ENCODE measurements at regions not wholly inside any gene's neighbourhood (a gene's known extent, or its start where the extent isn't known, plus 50 kb on each side); places are given as distances from the start of the nearest gene placed in this dataset.
A peak's percentile ranks its signal among the peaks of the same experiment; 100 is the strongest.
"Not testable (repeated sequence)": the region's sequence is repeated elsewhere in the genome, so short reads cannot be mapped to it uniquely, and the experiment has no call there.

DNA sequence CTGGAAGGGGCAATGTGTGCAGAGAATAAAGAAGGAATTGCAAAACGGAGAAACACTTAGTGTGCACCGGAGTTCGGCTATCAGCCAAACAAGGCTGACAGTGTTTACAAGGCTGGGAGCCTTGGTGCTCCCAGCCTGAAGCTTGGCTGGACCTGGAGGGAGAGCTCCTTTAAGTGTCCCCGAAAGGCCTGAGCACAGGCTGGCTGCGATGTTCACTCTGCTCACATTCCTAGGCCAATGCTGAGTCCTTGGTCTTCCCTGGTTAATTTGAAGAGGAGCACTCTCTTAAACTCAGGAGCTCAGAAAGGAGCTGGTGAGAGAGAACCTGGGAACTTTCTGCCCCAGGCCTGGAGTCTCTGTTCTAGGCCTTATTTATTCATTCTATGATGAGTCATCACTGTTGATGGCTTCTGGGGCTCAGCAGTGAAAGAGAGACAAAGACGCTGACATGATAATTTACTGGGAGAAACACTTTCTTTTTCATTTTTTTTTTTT, 88.6 kb upstream of the MYO10 start:
- Histone ChIP-seq H3K36me3 (replicated peaks) (no peaks in the 10 kb centered on the region), H3K4me3 (ENCODE audit: low read depth, low read length) (no peak overlapping the region), H3K27me3 (replicated peaks) (no peaks in the 10 kb centered on the region), H3K27ac (peak overlapping the region; percentile 55)
- peak; percentile 41 for DNase-seq
- TF ChIP-seq, protein P1, sequence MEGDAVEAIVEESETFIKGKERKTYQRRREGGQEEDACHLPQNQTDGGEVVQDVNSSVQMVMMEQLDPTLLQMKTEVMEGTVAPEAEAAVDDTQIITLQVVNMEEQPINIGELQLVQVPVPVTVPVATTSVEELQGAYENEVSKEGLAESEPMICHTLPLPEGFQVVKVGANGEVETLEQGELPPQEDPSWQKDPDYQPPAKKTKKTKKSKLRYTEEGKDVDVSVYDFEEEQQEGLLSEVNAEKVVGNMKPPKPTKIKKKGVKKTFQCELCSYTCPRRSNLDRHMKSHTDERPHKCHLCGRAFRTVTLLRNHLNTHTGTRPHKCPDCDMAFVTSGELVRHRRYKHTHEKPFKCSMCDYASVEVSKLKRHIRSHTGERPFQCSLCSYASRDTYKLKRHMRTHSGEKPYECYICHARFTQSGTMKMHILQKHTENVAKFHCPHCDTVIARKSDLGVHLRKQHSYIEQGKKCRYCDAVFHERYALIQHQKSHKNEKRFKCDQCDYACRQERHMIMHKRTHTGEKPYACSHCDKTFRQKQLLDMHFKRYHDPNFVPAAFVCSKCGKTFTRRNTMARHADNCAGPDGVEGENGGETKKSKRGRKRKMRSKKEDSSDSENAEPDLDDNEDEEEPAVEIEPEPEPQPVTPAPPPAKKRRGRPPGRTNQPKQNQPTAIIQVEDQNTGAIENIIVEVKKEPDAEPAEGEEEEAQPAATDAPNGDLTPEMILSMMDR (IDR thresholded peaks at IDR 0.05; ENCODE audit: low read depth, low read length, missing control alignments) = no peak
- in situ Hi-C loops (cut with HindIII; ENCODE audit: low pct_ligation_motif_present, low sequenced_read_pairs) = no loop called here

DNA sequence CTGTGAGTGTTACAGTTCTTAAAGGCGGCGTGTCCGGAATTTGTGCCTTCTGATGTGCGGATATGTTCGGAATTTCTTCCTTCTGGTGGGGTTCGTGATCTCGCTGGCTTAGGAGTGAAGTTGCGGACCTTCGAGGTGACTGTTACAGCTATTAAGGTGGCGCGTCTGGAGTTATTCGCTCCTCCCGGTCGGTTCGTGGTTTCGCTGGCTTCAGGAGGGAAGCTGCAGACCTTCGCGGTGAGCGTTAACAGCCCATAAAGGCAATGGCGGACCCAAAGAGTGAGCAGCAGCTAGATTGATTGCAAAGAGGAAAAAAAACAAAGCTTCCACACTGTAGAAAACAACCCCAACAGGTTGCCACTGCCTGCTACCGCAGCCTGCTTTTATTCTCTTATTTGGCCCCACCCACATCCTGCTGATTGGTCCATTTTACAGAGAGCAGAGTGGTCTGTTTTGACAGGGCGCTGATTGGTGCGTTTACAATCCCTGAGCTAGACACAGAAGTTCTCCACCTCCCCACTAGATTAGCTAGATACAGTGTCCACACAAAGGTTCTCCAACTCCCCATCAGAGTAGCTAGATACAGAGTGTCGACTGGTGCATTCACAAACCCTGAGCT, 95.7 kb upstream of the MYO10 start:
- H3K27ac ChIP-seq; DNase-seq; H3K27me3 ChIP-seq (replicated peaks); in situ Hi-C loops (cut with HindIII; ENCODE audit: low pct_ligation_motif_present, low sequenced_read_pairs); H3K4me3 ChIP-seq (ENCODE audit: low read depth, low read length); H3K36me3 ChIP-seq (replicated peaks): not testable (repeated sequence)

DNA sequence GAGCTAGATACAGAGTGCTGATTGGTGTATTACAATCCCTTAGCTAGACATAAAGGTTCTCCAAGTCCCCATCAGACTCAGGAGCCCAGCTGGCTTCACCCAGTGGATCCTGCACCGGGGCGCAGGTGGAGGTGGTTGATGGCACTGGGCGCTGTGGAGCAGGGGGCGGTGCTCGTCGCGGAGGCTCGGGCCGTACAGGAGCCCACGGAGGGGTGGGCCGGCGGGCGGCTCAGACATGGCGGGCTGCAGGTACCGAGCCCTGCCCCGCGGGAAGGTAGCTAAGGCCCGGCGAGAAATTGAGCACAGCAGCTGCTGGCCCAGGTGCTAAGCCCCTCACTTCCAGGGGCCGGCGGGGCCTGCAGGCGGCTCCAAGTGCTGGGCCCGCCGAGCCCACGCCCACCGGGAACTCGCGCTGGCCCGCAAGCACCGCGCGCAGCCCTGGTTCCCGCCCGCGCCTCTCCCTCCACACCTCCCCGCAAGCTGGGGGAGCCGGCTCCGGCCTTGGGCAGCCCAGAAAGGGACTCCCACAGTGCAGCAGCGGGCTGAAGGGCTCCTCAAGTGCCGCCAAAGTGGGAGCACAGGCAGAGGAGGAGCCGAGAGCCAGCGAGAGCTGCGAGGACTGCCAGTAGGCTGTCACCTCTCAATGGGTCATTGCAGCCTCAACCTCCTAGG, 96.4 kb upstream of the MYO10 start:
- H3K27ac ChIP-seq; in situ Hi-C loops (cut with HindIII; ENCODE audit: low pct_ligation_motif_present, low sequenced_read_pairs); H3K4me3 ChIP-seq (ENCODE audit: low read depth, low read length); H3K36me3 ChIP-seq (replicated peaks); DNase-seq; H3K27me3 ChIP-seq (replicated peaks): not testable (repeated sequence)

DNA sequence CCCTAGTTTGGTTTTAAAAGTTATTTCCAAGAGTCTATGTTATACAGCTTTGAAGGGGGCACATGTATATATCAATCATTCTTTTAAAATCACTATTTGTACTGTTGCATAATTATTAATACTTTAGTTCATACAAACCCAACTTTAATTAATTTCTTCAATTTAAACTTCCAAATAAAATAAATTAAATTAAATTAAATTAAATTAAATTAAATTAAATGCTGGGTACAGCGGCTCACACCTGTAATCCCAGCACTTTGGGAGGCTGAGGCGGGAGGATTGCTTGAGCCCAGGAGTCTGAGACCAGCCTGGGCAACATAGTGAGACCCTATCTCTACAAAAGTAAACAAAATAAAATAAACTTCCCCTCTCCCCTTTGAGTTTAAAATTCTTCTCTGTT, 98.9 kb upstream of the MYO10 start:
- H3K27ac ChIP-seq; H3K36me3 ChIP-seq (replicated peaks); H3K27me3 ChIP-seq (replicated peaks); H3K4me3 ChIP-seq (ENCODE audit: low read depth, low read length); in situ Hi-C loops (cut with HindIII; ENCODE audit: low pct_ligation_motif_present, low sequenced_read_pairs); DNase-seq: not testable (repeated sequence)

DNA sequence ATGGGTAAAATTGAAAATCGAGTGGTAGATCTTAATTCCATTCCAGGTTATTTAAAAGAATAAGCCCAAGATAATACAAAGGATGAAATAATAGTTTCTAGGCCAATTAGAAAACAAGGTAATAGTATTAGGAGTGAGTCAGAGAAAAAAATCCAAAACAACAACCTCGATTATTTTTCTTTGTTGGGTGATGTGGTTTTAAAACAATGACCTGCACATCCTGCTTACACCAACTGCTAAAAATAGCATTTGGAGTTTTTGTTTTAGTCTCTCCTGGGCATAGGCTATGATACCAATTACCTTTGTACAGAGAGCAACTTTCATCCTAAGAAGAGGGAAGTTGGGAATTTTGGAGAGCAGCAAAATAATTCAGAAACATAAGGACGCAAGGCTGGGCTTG, 101.7 kb upstream of the MYO10 start:
- TF ChIP-seq, protein P1 (IDR thresholded peaks at IDR 0.05; ENCODE audit: low read depth, low read length, missing control alignments) = no peak
- no peak overlapping the region for H3K27ac ChIP-seq
- in situ Hi-C loops (cut with HindIII; ENCODE audit: low pct_ligation_motif_present, low sequenced_read_pairs) = no loop called here
- no peak for DNase-seq
- no peaks in the 10 kb centered on the region for H3K36me3 ChIP-seq (replicated peaks)
- H3K4me3 ChIP-seq (ENCODE audit: low read depth, low read length) = no peak overlapping the region
- no peaks in the 10 kb centered on the region for H3K27me3 ChIP-seq (replicated peaks)

DNA sequence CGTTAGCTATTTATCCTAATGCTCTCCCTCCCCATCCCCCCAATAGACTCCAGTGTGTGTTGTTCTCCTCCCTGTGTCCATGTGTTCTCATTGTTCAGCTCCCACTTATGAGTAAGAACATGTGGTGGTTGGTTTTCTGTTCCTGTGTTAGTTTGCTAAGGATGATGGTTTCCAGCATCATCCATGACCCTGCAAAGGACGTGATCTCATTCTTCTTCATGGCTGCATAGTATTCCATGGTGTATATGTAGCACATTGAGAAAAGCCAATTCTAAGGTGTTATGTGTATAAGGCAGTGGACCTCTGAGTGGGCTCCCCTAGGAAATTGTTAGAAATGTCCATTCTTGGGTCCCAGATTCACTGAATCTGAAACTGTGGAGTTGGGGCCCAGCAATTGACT, 103.1 kb upstream of the MYO10 start:
- in situ Hi-C loops (cut with HindIII; ENCODE audit: low pct_ligation_motif_present, low sequenced_read_pairs) = no loop called here

DNA sequence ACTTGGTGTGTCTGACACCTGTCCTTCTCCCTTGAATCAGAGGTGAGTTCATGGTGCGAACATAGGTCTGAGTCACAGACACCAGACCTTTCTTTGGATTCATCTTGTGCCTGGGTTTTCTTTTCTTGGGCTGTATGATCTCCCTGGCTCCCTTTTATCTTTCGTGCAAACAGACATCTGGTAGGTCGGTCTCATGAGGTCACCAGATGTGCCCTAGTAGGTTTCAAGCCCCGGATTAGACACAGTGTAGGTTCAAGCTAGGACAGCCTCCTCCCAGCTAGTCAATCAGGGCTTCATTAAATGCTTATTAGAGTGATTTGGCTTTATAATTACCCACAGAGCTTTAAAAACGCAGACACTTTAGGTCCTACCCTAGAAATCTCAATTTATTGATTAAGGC, 106.0 kb upstream of the MYO10 start:
- TF ChIP-seq, protein P1 (IDR thresholded peaks at IDR 0.05; ENCODE audit: low read depth, low read length, missing control alignments) = no peak
- H3K27ac ChIP-seq = no peak overlapping the region
- in situ Hi-C loops (cut with HindIII; ENCODE audit: low pct_ligation_motif_present, low sequenced_read_pairs) = no loop called here

More for the DNA sequence above, 103.1 kb upstream of the MYO10 start:
- Histone ChIP-seq H3K4me3 (ENCODE audit: low read depth, low read length) (no peak overlapping the region), H3K27ac (no peak overlapping the region), H3K27me3 (replicated peaks) (no peaks in the 10 kb centered on the region), H3K36me3 (replicated peaks) (no peaks in the 10 kb centered on the region)
- DNase-seq = no peak
- TF ChIP-seq, protein P1 (IDR thresholded peaks at IDR 0.05; ENCODE audit: low read depth, low read length, missing control alignments) = no peak

More for the DNA sequence above, 106.0 kb upstream of the MYO10 start:
- no peak for DNase-seq
- H3K27me3 ChIP-seq (replicated peaks) = no peaks in the 10 kb centered on the region
- H3K4me3 ChIP-seq (ENCODE audit: low read depth, low read length) = no peak overlapping the region
- no peaks in the 10 kb centered on the region for H3K36me3 ChIP-seq (replicated peaks)

Data from brain microvascular endothelial cell (primary cell).